Body of pancreas (tissue), 4 donors: ENCODE measurements at regions not wholly inside any gene's neighbourhood (a gene's known extent, or its start where the extent isn't known, plus 50 kb on each side); places are given as distances from the start of the nearest gene placed in this dataset.

Experiments used
- ATAC-seq: fragments of 150-250 bp; one replicate; pipeline ENCODE4 v1.9.1; 2016
- DNase-seq, 4 donors: peaks; one replicate each; pipeline ENCODE4 v3.0.0-alpha.2; 2019
- H3K27ac ChIP-seq, 4 donors: fragments of 200-600 bp; sonication (generic); 1 replicate in 3 of 4; 2 replicates in 1 of 4; pipeline versions ENCODE4 v1.5.1 to v1.6.1; 2016 to 2019; ENCODE audit warnings: mild to moderate bottlenecking in 1 of 4, mixed read lengths in 1 of 4, moderate library complexity in 1 of 4
- H3K27me3 ChIP-seq, 2 donors: fragments of 200-600 bp; sonication (generic); one replicate each; pipeline ENCODE4 v1.6.0; 2016; ENCODE audit warnings: mild to moderate bottlenecking in 1 of 2
- H3K36me3 ChIP-seq, 2 donors: fragments of 200-600 bp; sonication (generic); replicated peaks in 1 of 2; 2 replicates each; pipeline ENCODE4 v1.5.1; 2016; ENCODE audit warnings: low read depth in 2 of 2; ENCODE audit not compliant: insufficient read depth in 1 of 2
- H3K4me1 ChIP-seq: fragments of 200-600 bp; sonication (generic); one replicate; pipeline ENCODE4 v1.6.0; 2016
- H3K4me3 ChIP-seq, 2 donors: fragments of 200-600 bp; sonication (generic); 1 replicate in 1 of 2; 2 replicates in 1 of 2; pipeline ENCODE4 v1.5.1; 2016 to 2019
- H3K9me3 ChIP-seq, 3 donors: fragments of 200-600 bp; sonication (generic); 1 replicate in 2 of 3; 2 replicates in 1 of 3; pipeline ENCODE4 v1.5.1; 2016
- CTCF ChIP-seq, 7 experiments: fragments of 450-650 bp in 4 of 7; fragments of 200-600 bp in 3 of 7; sonication (generic) in 3 of 7; IDR thresholded peaks; one replicate each; pipeline ENCODE4 v1.5.1; 2016 to 2019; ENCODE audit warnings: antibody characterized with exemption in 7 of 7
- POLR2A ChIP-seq, 3 donors: fragments of 450-650 bp; IDR thresholded peaks; one replicate each; pipeline ENCODE4 v1.6.1; 2016; ENCODE audit warnings: antibody characterized with exemption in 3 of 3, mild to moderate bottlenecking in 2 of 3
- WGBS, 2 donors: methylation state at CpG; one replicate each; pipeline ENCODE4 v1.1.5; 2017; 5-methylcytosine and 5-hydroxymethylcytosine counted together
- intact Hi-C: fragments of 100-400 bp; cut with DNase I; formaldehyde crosslinking; loops from one replicate; pipeline ENCODE4 v1.15.1; 2023

- Histone ChIP-seq H3K4me3 (no peak overlapping the region), H3K27me3 (no peaks in the 10 kb centered on the region), H3K36me3 (no peaks in the 10 kb centered on the region), H3K27ac (no peak overlapping the region), H3K4me1 (no peaks in the 10 kb centered on the region), H3K9me3 (peaks cover 0 to 4% (median 0%) of the 10 kb centered on the region in 3 donors)
- no peak for DNase-seq
- no peak for TF ChIP-seq POLR2A (IDR thresholded peaks at IDR 0.05)
- TF ChIP-seq CTCF (IDR thresholded peaks at IDR 0.05) = no peak
- WGBS, 2 donors = 61 to 85% methylated on average over 1 of the region's 1 CpG
- intact Hi-C loops = no loop called here
- no peak for ATAC-seq
Observed at GRCh38 chr5:98483301-98483685, 290.2 kb upstream of the RGMB start.

DNA sequence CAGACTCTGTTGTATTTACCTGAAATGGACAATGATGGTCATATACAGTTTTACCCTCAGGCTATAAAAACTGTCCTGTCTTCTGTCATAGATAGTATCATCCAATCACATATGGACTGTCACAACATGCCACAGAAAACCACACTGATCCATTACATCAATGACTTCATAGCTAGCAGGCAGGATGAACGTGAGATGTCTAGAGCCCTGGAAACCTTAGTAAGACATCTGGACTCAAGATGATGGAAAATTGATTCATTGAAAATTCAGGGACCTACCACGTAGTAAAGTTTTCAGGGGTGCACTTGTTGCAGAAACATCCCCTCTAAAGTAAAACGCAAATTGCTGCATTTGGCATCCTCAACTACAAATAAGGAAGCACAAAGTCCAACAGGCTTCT lies 284.4 kb upstream of the RGMB start:
- WGBS, 2 donors = 78 to 92% methylated on average over 3 of the region's 3 CpGs
- H3K9me3 ChIP-seq = no peaks in the 10 kb centered on the region
- H3K27ac ChIP-seq = no peak overlapping the region
- H3K36me3 ChIP-seq = no peaks in the 10 kb centered on the region
- no peak overlapping the region for H3K4me3 ChIP-seq
- intact Hi-C loops = no loop called here
- no peak for DNase-seq
- H3K27me3 ChIP-seq = no peaks in the 10 kb centered on the region
- no peak for ATAC-seq
- H3K4me1 ChIP-seq = no peaks in the 10 kb centered on the region
- TF ChIP-seq CTCF (IDR thresholded peaks at IDR 0.05) (no peak), POLR2A (IDR thresholded peaks at IDR 0.05) (no peak)

- 91% methylated on average over 10 of the region's 10 CpGs for WGBS, 2 donors
- no peak overlapping the region for H3K27ac ChIP-seq
- ATAC-seq (no peak), DNase-seq (no peak)
- no peaks in the 10 kb centered on the region for H3K9me3 ChIP-seq
- TF ChIP-seq CTCF (IDR thresholded peaks at IDR 0.05) = no peak
- no peak for TF ChIP-seq POLR2A (IDR thresholded peaks at IDR 0.05)
- H3K4me3 ChIP-seq = no peak overlapping the region
- intact Hi-C loops = no loop called here
- H3K36me3 ChIP-seq = no peaks in the 10 kb centered on the region
- no peaks in the 10 kb centered on the region for H3K27me3 ChIP-seq
- no peaks in the 10 kb centered on the region for H3K4me1 ChIP-seq
Observed at GRCh38 chr5:98490348-98490747, 283.1 kb upstream of the RGMB start.

DNA sequence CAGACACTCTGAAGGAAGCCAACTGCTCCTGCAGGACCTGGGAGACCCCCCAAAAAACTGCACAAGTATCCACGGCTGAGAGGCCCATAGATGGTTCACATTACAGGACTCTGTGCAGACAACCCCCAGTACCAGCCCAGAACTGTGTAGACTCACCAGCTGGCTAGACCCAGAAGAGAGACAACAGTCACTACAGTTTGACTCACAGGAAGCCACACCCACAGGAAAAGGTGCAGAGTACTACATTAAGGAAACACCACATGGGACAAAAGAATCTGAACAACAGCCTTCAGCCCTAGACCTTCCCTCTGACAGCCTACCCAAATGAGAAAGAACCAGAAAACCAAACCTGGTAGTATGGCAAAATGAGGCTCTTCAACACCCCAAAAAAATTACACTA lies 281.2 kb upstream of the RGMB start:
- Histone ChIP-seq H3K9me3 (no peaks in the 10 kb centered on the region), H3K27ac (no peak overlapping the region), H3K4me1 (peaks cover under 1% of the 10 kb centered on the region), H3K27me3 (no peaks in the 10 kb centered on the region), H3K4me3 (no peak overlapping the region), H3K36me3 (no peaks in the 10 kb centered on the region)
- intact Hi-C loops = no loop called here
- WGBS, 2 donors = 83 to 92% methylated on average over 1 of the region's 1 CpG
- no peak for ATAC-seq
- no peak for DNase-seq
- TF ChIP-seq CTCF (IDR thresholded peaks at IDR 0.05) = no peak
- no peak for TF ChIP-seq POLR2A (IDR thresholded peaks at IDR 0.05)

- H3K36me3 ChIP-seq = no peaks in the 10 kb centered on the region
- WGBS, 2 donors = 32% methylated on average over 1 of the region's 1 CpG
- ATAC-seq (no peak), DNase-seq (no peak)
- H3K27me3 ChIP-seq = no peaks in the 10 kb centered on the region
- H3K27ac ChIP-seq = no peak overlapping the region
- intact Hi-C loops = no loop called here
- no peak overlapping the region for H3K4me3 ChIP-seq
- peaks cover 4% of the 10 kb centered on the region for H3K4me1 ChIP-seq
- no peaks in the 10 kb centered on the region for H3K9me3 ChIP-seq
- TF ChIP-seq POLR2A (IDR thresholded peaks at IDR 0.05) (no peak), CTCF (IDR thresholded peaks at IDR 0.05) (no peak)
Observed at GRCh38 chr5:98497418-98497817, 276.0 kb upstream of the RGMB start.
